Suprapubic skin (tissue), 3 donors: ENCODE measurements at regions not wholly inside any gene's neighbourhood (a gene's known extent, or its start where the extent isn't known, plus 50 kb on each side); places are given as distances from the start of the nearest gene placed in this dataset.

Experiments
- CTCF ChIP-seq, 2 donors: fragments of 200-600 bp in 1 of 2; fragments of 450-650 bp in 1 of 2; sonication (generic) in 1 of 2; IDR thresholded peaks; one replicate each; pipeline ENCODE4 v1.5.1; 2016 to 2019; ENCODE audit warnings: antibody characterized with exemption in 2 of 2, mild to moderate bottlenecking in 1 of 2, moderate library complexity in 1 of 2
- EP300 ChIP-seq: sonication (generic); formaldehyde crosslinking; IDR thresholded peaks from one replicate; pipeline ENCODE4 v1.6.1; 2017; ENCODE audit warnings: antibody characterized with exemption
- POLR2A ChIP-seq, 2 donors: fragments of 450-650 bp; IDR thresholded peaks; one replicate each; pipeline ENCODE4 v1.6.1; 2017; ENCODE audit warnings: antibody characterized with exemption in 2 of 2, mild to moderate bottlenecking in 2 of 2, moderate library complexity in 2 of 2

GRCh38 chr6:4209196-4209595 is 73.8 kb upstream of the ECI2 start:
- no peak for TF ChIP-seq CTCF (IDR thresholded peaks at IDR 0.05)
- no peak for TF ChIP-seq POLR2A (IDR thresholded peaks at IDR 0.05)
- TF ChIP-seq EP300, result no peak
